K562 (cell line): ENCODE measurements at regions not wholly inside any gene's neighbourhood (a gene's known extent, or its start where the extent isn't known, plus 50 kb on each side); places are given as distances from the start of the nearest gene placed in this dataset.

ENCODE experiments used
- BCLAF1 ChIP-seq, 2 experiments: fragments of 450-650 bp in 1 of 2; IDR thresholded peaks; 2 replicates each; pipeline ENCODE4 v1.6.1; 2011 to 2017; ENCODE audit warnings: low read depth in 2 of 2, antibody characterized with exemption in 1 of 2, borderline replicate concordance in 1 of 2, low read length in 1 of 2, mild to moderate bottlenecking in 1 of 2, mixed read lengths in 1 of 2; ENCODE audit not compliant: control insufficient read depth in 1 of 2
- FOXA1 ChIP-seq: fragments of 450-650 bp; IDR thresholded peaks from 2 replicates; pipeline ENCODE4 v1.6.1; 2016; ENCODE audit warnings: mild to moderate bottlenecking, borderline replicate concordance
- MGA ChIP-seq: fragments of 450-650 bp; IDR thresholded peaks from 2 replicates; pipeline ENCODE4 v1.6.1; 2016; ENCODE audit warnings: mild to moderate bottlenecking, moderate library complexity
- PHB2 ChIP-seq: fragments of 450-650 bp; IDR thresholded peaks from 2 replicates; pipeline ENCODE4 v1.6.1; 2017; ENCODE audit warnings: low read depth
- ZNF395 ChIP-seq: fragments of 200-800 bp; sonication (Bioruptor generic); IDR thresholded peaks from 2 replicates; pipeline ENCODE4 v1.6.1; 2017; ENCODE audit warnings: missing genetic modification characterization, missing compliant biosample characterization
- ZNF655 ChIP-seq: fragments of 250-450 bp; sonication (Bioruptor Pico); IDR thresholded peaks from 2 replicates; pipeline ENCODE4 v1.5.0; 2021

GRCh38 chr11:69355959-69356702, 62.2 kb downstream of the MYEOV start (continued):
- TF ChIP-seq BCLAF1 (IDR thresholded peaks at IDR 0.05; ENCODE audit: borderline replicate concordance in 1 of 2, control insufficient read depth in 1 of 2, low read depth in 2 of 2, low read length in 1 of 2) (0 out of 4 replicates have a peak, but pooled peaks of 1 of the 2 experiments have one; percentile 34), ZNF655 (CRISPR knock-in tag) (no peak), FOXA1 (no peak), MGA (peak; percentile 46; the same call in 1 of the 2 replicates), ZNF395 (no peak), PHB2 (no peak)
